ENCODE measurements at regions not wholly inside any gene's neighbourhood (a gene's known extent, or its start where the extent isn't known, plus 50 kb on each side); places are given as distances from the start of the nearest gene placed in this dataset.

DNA sequence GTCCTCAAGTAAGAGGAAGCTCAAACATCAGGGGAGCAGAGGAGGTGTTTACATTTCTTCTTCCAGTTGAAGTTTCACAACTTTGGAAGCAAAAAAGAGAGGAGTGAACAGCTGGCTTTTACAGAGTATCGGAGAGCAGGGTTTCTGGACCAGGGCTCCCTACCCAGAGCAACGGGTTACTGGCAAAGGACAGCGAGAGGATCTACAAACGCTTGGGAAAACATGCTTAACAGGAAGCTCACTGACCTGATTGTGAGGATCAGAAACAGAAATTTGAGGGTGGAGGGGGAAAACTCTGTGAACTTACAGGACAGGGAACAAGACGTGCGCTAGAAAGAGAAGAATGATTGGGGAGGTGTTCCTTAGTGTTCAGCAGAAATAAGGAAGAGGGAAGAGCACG is 85.7 kb upstream of the TAB2 start:
- TF ChIP-seq, protein P1, sequence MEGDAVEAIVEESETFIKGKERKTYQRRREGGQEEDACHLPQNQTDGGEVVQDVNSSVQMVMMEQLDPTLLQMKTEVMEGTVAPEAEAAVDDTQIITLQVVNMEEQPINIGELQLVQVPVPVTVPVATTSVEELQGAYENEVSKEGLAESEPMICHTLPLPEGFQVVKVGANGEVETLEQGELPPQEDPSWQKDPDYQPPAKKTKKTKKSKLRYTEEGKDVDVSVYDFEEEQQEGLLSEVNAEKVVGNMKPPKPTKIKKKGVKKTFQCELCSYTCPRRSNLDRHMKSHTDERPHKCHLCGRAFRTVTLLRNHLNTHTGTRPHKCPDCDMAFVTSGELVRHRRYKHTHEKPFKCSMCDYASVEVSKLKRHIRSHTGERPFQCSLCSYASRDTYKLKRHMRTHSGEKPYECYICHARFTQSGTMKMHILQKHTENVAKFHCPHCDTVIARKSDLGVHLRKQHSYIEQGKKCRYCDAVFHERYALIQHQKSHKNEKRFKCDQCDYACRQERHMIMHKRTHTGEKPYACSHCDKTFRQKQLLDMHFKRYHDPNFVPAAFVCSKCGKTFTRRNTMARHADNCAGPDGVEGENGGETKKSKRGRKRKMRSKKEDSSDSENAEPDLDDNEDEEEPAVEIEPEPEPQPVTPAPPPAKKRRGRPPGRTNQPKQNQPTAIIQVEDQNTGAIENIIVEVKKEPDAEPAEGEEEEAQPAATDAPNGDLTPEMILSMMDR (IDR thresholded peaks at IDR 0.05; ENCODE audit: insufficient read depth, low read length, poor library complexity, severe bottlenecking) = no peak
- no peak for TF ChIP-seq EZH2phosphoT487 (conservative IDR thresholded peaks at IDR 0.05; ENCODE audit: low read length)

Measured in SU-DHL-6 (cell line).